HUES6 (cell line): ENCODE measurements at regions not wholly inside any gene's neighbourhood (a gene's known extent, or its start where the extent isn't known, plus 50 kb on each side); places are given as distances from the start of the nearest gene placed in this dataset.

Experiments
- H3K27ac ChIP-seq: 2 replicates; pipeline ENCODE4 v1.7.0; 2013; ENCODE audit warnings: low read depth, mild to moderate bottlenecking, low read length, inconsistent platforms
- H3K27me3 ChIP-seq: 2 replicates; pipeline ENCODE4 v1.6.1; 2013; ENCODE audit warnings: low read length; ENCODE audit not compliant: control insufficient read depth, insufficient read depth
- H3K36me3 ChIP-seq: 2 replicates; pipeline ENCODE4 v1.6.1; 2013; ENCODE audit warnings: low read length; ENCODE audit not compliant: control insufficient read depth, insufficient read depth
- H3K4me1 ChIP-seq: 2 replicates; pipeline ENCODE4 v1.6.1; 2013; ENCODE audit warnings: low read length; ENCODE audit not compliant: control insufficient read depth, insufficient read depth
- H3K4me3 ChIP-seq: 2 replicates; pipeline ENCODE4 v1.5.1; 2013; ENCODE audit warnings: low read depth, low read length
- H3K9ac ChIP-seq: one replicate; pipeline ENCODE4 v1.6.1; 2013; ENCODE audit warnings: mild to moderate bottlenecking, low read length
- H3K9me3 ChIP-seq: 2 replicates; pipeline ENCODE4 v1.6.1; 2013; ENCODE audit warnings: low read depth, low read length; ENCODE audit not compliant: control insufficient read depth, insufficient read depth

GRCh38 chr4:176631611-176632010 lies 161.1 kb downstream of the VEGFC start:
- no peaks in the 10 kb centered on the region for H3K36me3 ChIP-seq
- no peaks in the 10 kb centered on the region for H3K9me3 ChIP-seq

More at GRCh38 chr4:176631611-176632010, 161.1 kb downstream of the VEGFC start:
- no peaks in the 10 kb centered on the region for H3K4me1 ChIP-seq
- no peaks in the 10 kb centered on the region for H3K27me3 ChIP-seq
- H3K27ac ChIP-seq, result no peak overlapping the region
- H3K9ac ChIP-seq, result no peak overlapping the region
- no peak overlapping the region for H3K4me3 ChIP-seq
